Erythroblast (primary cell): ENCODE measurements at regions not wholly inside any gene's neighbourhood (a gene's known extent, or its start where the extent isn't known, plus 50 kb on each side); places are given as distances from the start of the nearest gene placed in this dataset.

Experiments
- GATA1 ChIP-seq: IDR thresholded peaks from 2 replicates; pipeline ENCODE4 v1.6.1; 2011; ENCODE audit warnings: low read depth, mild to moderate bottlenecking, control low read depth, low read length, moderate library complexity
- POLR2A ChIP-seq: IDR thresholded peaks from 2 replicates; pipeline ENCODE4 v1.6.1; 2011; ENCODE audit warnings: mild to moderate bottlenecking, low read length

- no peak for TF ChIP-seq POLR2A
- TF ChIP-seq GATA1 = no peak
These were observed 99.2 kb upstream of the KDM7A start for GRCh38 chr7:140276001-140276400.
